SH-SY5Y (cell line): ENCODE measurements at regions not wholly inside any gene's neighbourhood (a gene's known extent, or its start where the extent isn't known, plus 50 kb on each side); places are given as distances from the start of the nearest gene placed in this dataset.

Experiments
- GATA2 ChIP-seq: IDR thresholded peaks from 2 replicates; pipeline ENCODE4 v1.6.1; 2011; ENCODE audit warnings: mild to moderate bottlenecking, low read depth, low read length
- GATA3 ChIP-seq: IDR thresholded peaks from 2 replicates; pipeline ENCODE4 v1.6.1; 2011; ENCODE audit warnings: low read depth, mild to moderate bottlenecking, low read length, moderate library complexity

GRCh38 chr3:72266016-72266370 lies 481.0 kb upstream of the PROK2 start:
- TF ChIP-seq GATA2: no peak
- TF ChIP-seq GATA3: no peak

- TF ChIP-seq GATA2: no peak
- TF ChIP-seq GATA3: no peak
Measured at GRCh38 chr3:72265256-72266015, 480.5 kb upstream of the PROK2 start.

- TF ChIP-seq GATA2: no peak
- no peak for TF ChIP-seq GATA3
Measured at GRCh38 chr3:72263223-72263990, 478.5 kb upstream of the PROK2 start.

- TF ChIP-seq GATA3 (no peak), GATA2 (no peak)
Measured at GRCh38 chr3:72262736-72263135, 477.8 kb upstream of the PROK2 start.

GRCh38 chr3:72261566-72262564 lies 476.9 kb upstream of the PROK2 start:
- no peak for TF ChIP-seq GATA2
- TF ChIP-seq GATA3: no peak

- TF ChIP-seq GATA3: no peak
- TF ChIP-seq GATA2: no peak
Measured at GRCh38 chr3:72260588-72260910, 475.6 kb upstream of the PROK2 start.

- no peak for TF ChIP-seq GATA3
- no peak for TF ChIP-seq GATA2
Measured at GRCh38 chr3:72259755-72260587, 475.0 kb upstream of the PROK2 start.

- no peak for TF ChIP-seq GATA3
- TF ChIP-seq GATA2: no peak
Measured at GRCh38 chr3:72258361-72259141, 473.6 kb upstream of the PROK2 start.

- TF ChIP-seq GATA3 (no peak), GATA2 (no peak)
Measured at GRCh38 chr3:72257738-72258137, 472.8 kb upstream of the PROK2 start.

GRCh38 chr3:72257203-72257602 lies 472.3 kb upstream of the PROK2 start:
- TF ChIP-seq GATA2: no peak
- no peak for TF ChIP-seq GATA3

- no peak for TF ChIP-seq GATA2
- TF ChIP-seq GATA3: no peak
Measured at GRCh38 chr3:72256716-72257115, 471.8 kb upstream of the PROK2 start.

GRCh38 chr3:72255791-72256559 lies 471.0 kb upstream of the PROK2 start:
- TF ChIP-seq GATA3 (peak; percentile 36; the same call in 1 of the 2 replicates), GATA2 (peak; percentile 96)
